ENCODE measurements at regions not wholly inside any gene's neighbourhood (a gene's known extent, or its start where the extent isn't known, plus 50 kb on each side); places are given as distances from the start of the nearest gene placed in this dataset.
A peak's percentile ranks its signal among the peaks of the same experiment; 100 is the strongest.

GRCh38 chr2:42957109-42957860, 164.9 kb upstream of the HAAO start:
- peak; percentile 44 for ATAC-seq
- DNase-seq = no peak

- no peak for DNase-seq
- no peak for ATAC-seq
Measured at GRCh38 chr2:42954227-42954962, 162.0 kb upstream of the HAAO start.

- ATAC-seq (no peak), DNase-seq (no peak)
Measured at GRCh38 chr2:42953216-42953615, 160.8 kb upstream of the HAAO start.

GRCh38 chr2:42951263-42951938, 159.0 kb upstream of the HAAO start:
- no peak for ATAC-seq
- no peak for DNase-seq

- ATAC-seq (no peak), DNase-seq (no peak)
Measured at GRCh38 chr2:42949125-42949524, 156.7 kb upstream of the HAAO start.

- ATAC-seq (no peak), DNase-seq (no peak)
Measured at GRCh38 chr2:42947809-42948600, 155.6 kb upstream of the HAAO start.

GRCh38 chr2:42944779-42945415, 152.5 kb upstream of the HAAO start:
- DNase-seq (no peak), ATAC-seq (no peak)

- DNase-seq (no peak), ATAC-seq (no peak)
Measured at GRCh38 chr2:42942990-42943493, 150.7 kb upstream of the HAAO start.

GRCh38 chr2:42942214-42942989, 150.0 kb upstream of the HAAO start:
- ATAC-seq = no peak
- DNase-seq = no peak

- DNase-seq (no peak), ATAC-seq (no peak)
Measured at GRCh38 chr2:42941633-42942176, 149.3 kb upstream of the HAAO start.

- no peak for ATAC-seq
- no peak for DNase-seq
Measured at GRCh38 chr2:42939411-42940206, 147.2 kb upstream of the HAAO start.

- ATAC-seq (no peak), DNase-seq (no peak)
Measured at GRCh38 chr2:42938671-42939370, 146.4 kb upstream of the HAAO start.

GRCh38 chr2:42937171-42937875, 144.9 kb upstream of the HAAO start:
- DNase-seq = no peak
- ATAC-seq = no peak

GRCh38 chr2:42935692-42936671, 143.6 kb upstream of the HAAO start:
- ATAC-seq (peak; percentile 78), DNase-seq (no peak)

- ATAC-seq (no peak), DNase-seq (no peak)
Measured at GRCh38 chr2:42934580-42935186, 142.3 kb upstream of the HAAO start.

- DNase-seq (no peak), ATAC-seq (no peak)
Measured at GRCh38 chr2:42933824-42934254, 141.5 kb upstream of the HAAO start.

Data from stimulated activated naive CD8-positive, alpha-beta T cell treated with anti-CD3 and anti-CD28 coated beads, Interleukin-15, Interleukin-2, amounts not matched to agents 100 U/mL and 50 U/mL, for 24 hours (primary cell).